ENCODE measurements at regions not wholly inside any gene's neighbourhood (a gene's known extent, or its start where the extent isn't known, plus 50 kb on each side); places are given as distances from the start of the nearest gene placed in this dataset.

GRCh38 chr5:68398146-68398812 is 182.7 kb downstream of the PIK3R1 start:
- TF ChIP-seq, protein P1, sequence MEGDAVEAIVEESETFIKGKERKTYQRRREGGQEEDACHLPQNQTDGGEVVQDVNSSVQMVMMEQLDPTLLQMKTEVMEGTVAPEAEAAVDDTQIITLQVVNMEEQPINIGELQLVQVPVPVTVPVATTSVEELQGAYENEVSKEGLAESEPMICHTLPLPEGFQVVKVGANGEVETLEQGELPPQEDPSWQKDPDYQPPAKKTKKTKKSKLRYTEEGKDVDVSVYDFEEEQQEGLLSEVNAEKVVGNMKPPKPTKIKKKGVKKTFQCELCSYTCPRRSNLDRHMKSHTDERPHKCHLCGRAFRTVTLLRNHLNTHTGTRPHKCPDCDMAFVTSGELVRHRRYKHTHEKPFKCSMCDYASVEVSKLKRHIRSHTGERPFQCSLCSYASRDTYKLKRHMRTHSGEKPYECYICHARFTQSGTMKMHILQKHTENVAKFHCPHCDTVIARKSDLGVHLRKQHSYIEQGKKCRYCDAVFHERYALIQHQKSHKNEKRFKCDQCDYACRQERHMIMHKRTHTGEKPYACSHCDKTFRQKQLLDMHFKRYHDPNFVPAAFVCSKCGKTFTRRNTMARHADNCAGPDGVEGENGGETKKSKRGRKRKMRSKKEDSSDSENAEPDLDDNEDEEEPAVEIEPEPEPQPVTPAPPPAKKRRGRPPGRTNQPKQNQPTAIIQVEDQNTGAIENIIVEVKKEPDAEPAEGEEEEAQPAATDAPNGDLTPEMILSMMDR (IDR thresholded peaks at IDR 0.05; ENCODE audit: low read length), result no peak
- TF ChIP-seq EZH2 (IDR thresholded peaks at IDR 0.05; ENCODE audit: borderline replicate concordance, low read length), result no peak
